ENCODE measurements at regions not wholly inside any gene's neighbourhood (a gene's known extent, or its start where the extent isn't known, plus 50 kb on each side); places are given as distances from the start of the nearest gene placed in this dataset.
"Not testable (repeated sequence)": the region's sequence is repeated elsewhere in the genome, so short reads cannot be mapped to it uniquely, and the experiment has no call there.

- no peaks in the 10 kb centered on the region for H3K79me2 ChIP-seq (ENCODE audit: control insufficient read depth, insufficient read depth, low read length)
- H3K27me3 ChIP-seq (ENCODE audit: control insufficient read depth in 2 of 2, insufficient read depth in 2 of 2, low read length in 2 of 2), result no peaks in the 10 kb centered on the region
- H3K4me1 ChIP-seq (replicated peaks in 1 of 2; ENCODE audit: control insufficient read depth in 2 of 2, insufficient read depth in 2 of 2, low read length in 2 of 2), result no peaks in the 10 kb centered on the region
- no peak for TF ChIP-seq CEBPG (CRISPR knock-in tag; IDR thresholded peaks at IDR 0.05)
- peak; percentile 38 to 79; a peak in 3 of 4 replicates for TF ChIP-seq CEBPG (tag; conservative IDR thresholded peaks at IDR 0.05 in 1 of 2, IDR thresholded peaks at IDR 0.05 in 1 of 2)
- no peak for TF ChIP-seq L3MBTL2 (IDR thresholded peaks at IDR 0.05)
- no peak overlapping the region for H3K4me2 ChIP-seq (ENCODE audit: insufficient read depth, low read length)
- in situ Hi-C loops (cut with MboI) (no loop called here), intact Hi-C loops (cut with micrococcal nuclease) (no loop called here)
- H3K27ac ChIP-seq (ENCODE audit: extremely low read depth, low read depth, low read length), result no peak overlapping the region
- no peaks in the 10 kb centered on the region for H3K9me1 ChIP-seq (ENCODE audit: control insufficient read depth, insufficient read depth, low read length)
- ChIA-PET POLR2A (no interaction called here), CTCF (ENCODE audit: low intra/inter-chr PET ratio) (no interaction called here)
- no peak for FAIRE-seq
- no peak overlapping the region for H3K9ac ChIP-seq (ENCODE audit: insufficient read depth in 1 of 2, low read depth in 2 of 2, low read length in 2 of 2)
- no peaks in the 10 kb centered on the region for H3K9me3 ChIP-seq (replicated peaks; ENCODE audit: control insufficient read depth, insufficient read depth, low read depth, low read length)
- H3K36me3 ChIP-seq (ENCODE audit: control insufficient read depth, insufficient read depth, low read length), result no peaks in the 10 kb centered on the region
- no peak overlapping the region for H2AFZ ChIP-seq (ENCODE audit: low read depth, low read length)
- H3K4me3 ChIP-seq, result no peak overlapping the region
- no peak for ATAC-seq
- no peak for DNase-seq (ENCODE audit: extremely low read depth in 1 of 4, low spot score in 3 of 4)
- H4K20me1 ChIP-seq (replicated peaks; ENCODE audit: control insufficient read depth, insufficient read depth, low read length), result no peaks in the 10 kb centered on the region
- no TSS peak for BruUV-seq (replicated peaks)
- 0% methylated on average over 2 of the region's 2 CpGs for WGBS (ENCODE audit: insufficient coverage, low coverage, missing lambda C conversion rate)
Measured at GRCh38 chr5:3460416-3460815, 135.2 kb upstream of the IRX1 start.

DNA sequence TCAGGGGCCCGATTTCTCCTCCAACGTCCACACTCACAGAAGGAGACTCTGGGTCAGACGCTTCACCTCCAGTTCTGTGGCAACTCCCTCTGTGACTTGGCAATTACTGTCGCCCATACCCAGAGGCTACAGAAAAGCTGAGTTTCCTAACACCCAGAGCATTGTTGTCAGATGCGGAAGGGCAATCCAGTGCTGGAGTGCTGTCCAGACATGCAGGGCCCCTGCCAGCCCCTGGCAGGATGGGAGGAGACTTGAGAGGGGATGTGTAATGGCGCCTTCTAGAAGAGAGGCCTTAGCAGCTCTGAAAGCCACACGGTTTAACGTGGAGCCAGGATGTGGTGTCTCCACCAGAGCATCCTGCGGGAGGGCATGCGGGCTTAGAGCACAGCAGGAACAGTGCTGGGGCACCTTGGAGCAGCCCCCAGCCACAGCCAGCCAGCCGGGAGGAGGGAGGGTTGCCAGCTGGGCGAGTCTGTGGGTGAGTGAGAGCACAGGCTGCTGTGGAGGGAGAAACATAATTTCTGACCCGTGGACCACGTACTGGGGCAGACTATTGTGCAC, 139.4 kb upstream of the IRX1 start:
- H3K27ac ChIP-seq (ENCODE audit: extremely low read depth, low read depth, low read length), result no peak overlapping the region
- no peak overlapping the region for H3K9ac ChIP-seq (ENCODE audit: insufficient read depth in 1 of 2, low read depth in 2 of 2, low read length in 2 of 2)
- H3K4me1 ChIP-seq (replicated peaks in 1 of 2; ENCODE audit: control insufficient read depth in 2 of 2, insufficient read depth in 2 of 2, low read length in 2 of 2), result no peaks in the 10 kb centered on the region
- H3K4me3 ChIP-seq, result no peak overlapping the region
- no peak overlapping the region for H3K4me2 ChIP-seq (ENCODE audit: insufficient read depth, low read length)
- WGBS (ENCODE audit: insufficient coverage, low coverage, missing lambda C conversion rate), result 1% methylated on average over 14 of the region's 14 CpGs
- H3K79me2 ChIP-seq (ENCODE audit: control insufficient read depth, insufficient read depth, low read length), result no peaks in the 10 kb centered on the region
- no peaks in the 10 kb centered on the region for H3K9me3 ChIP-seq (replicated peaks; ENCODE audit: control insufficient read depth, insufficient read depth, low read depth, low read length)
- no peaks in the 10 kb centered on the region for H3K36me3 ChIP-seq (ENCODE audit: control insufficient read depth, insufficient read depth, low read length)
- FAIRE-seq, result no peak
- H2AFZ ChIP-seq (ENCODE audit: low read depth, low read length), result no peak overlapping the region
- no peaks in the 10 kb centered on the region for H3K9me1 ChIP-seq (ENCODE audit: control insufficient read depth, insufficient read depth, low read length)
- no peak for DNase-seq (ENCODE audit: extremely low read depth in 1 of 4, low spot score in 3 of 4)
- no peak for TF ChIP-seq RNF2 (IDR thresholded peaks at IDR 0.05)
- CTCF ChIA-PET (ENCODE audit: low intra/inter-chr PET ratio), result no interaction called here
- peaks cover 0 to 6% of the 10 kb centered on the region in 2 experiments; a peak in 1 of 5 replicates for H3K27me3 ChIP-seq (ENCODE audit: control insufficient read depth in 2 of 2, insufficient read depth in 2 of 2, low read length in 2 of 2)
- no peak for ATAC-seq
- BruUV-seq (replicated peaks), result no TSS peak
- H4K20me1 ChIP-seq (replicated peaks; ENCODE audit: control insufficient read depth, insufficient read depth, low read length), result no peaks in the 10 kb centered on the region
- POLR2A ChIA-PET, result interaction anchor here (0.6 kb wide), 2 partner anchors 73 to 418 kb away, joined by 3 read pairs; no protein-coding TSS in a partner anchor
- intact Hi-C loops (cut with micrococcal nuclease) (no loop called here), in situ Hi-C loops (cut with MboI) (no loop called here)

DNA sequence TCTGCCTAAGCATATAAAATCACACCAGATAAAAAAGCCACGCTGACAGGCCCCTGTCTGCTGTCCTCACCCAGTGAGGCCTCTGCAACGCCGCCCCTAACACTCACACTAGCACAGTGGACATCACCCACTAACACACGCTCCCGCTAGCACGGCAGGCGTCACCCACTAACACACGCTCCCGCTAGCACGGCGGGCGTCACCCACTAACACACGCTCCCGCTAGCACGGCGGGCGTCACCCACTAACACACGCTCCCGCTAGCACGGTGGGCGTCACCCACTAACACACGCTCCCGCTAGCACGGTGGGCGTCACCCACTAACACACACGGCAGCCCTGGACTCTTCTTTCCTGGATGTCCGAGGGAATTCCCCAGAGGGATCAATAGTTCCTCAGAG, 141.6 kb upstream of the IRX1 start:
- H3K4me1 ChIP-seq (replicated peaks in 1 of 2; ENCODE audit: control insufficient read depth in 2 of 2, insufficient read depth in 2 of 2, low read length in 2 of 2); DNase-seq (ENCODE audit: extremely low read depth in 1 of 4, low spot score in 3 of 4); H3K36me3 ChIP-seq (ENCODE audit: control insufficient read depth, insufficient read depth, low read length); ATAC-seq; H3K9me3 ChIP-seq (replicated peaks; ENCODE audit: control insufficient read depth, insufficient read depth, low read depth, low read length); H3K4me2 ChIP-seq (ENCODE audit: insufficient read depth, low read length); H3K9ac ChIP-seq (ENCODE audit: insufficient read depth in 1 of 2, low read depth in 2 of 2, low read length in 2 of 2); in situ Hi-C loops (cut with MboI); H2AFZ ChIP-seq (ENCODE audit: low read depth, low read length); POLR2A ChIA-PET; H3K79me2 ChIP-seq (ENCODE audit: control insufficient read depth, insufficient read depth, low read length); H3K27ac ChIP-seq (ENCODE audit: extremely low read depth, low read depth, low read length); FAIRE-seq; H4K20me1 ChIP-seq (replicated peaks; ENCODE audit: control insufficient read depth, insufficient read depth, low read length); H3K27me3 ChIP-seq (ENCODE audit: control insufficient read depth in 2 of 2, insufficient read depth in 2 of 2, low read length in 2 of 2); H3K9me1 ChIP-seq (ENCODE audit: control insufficient read depth, insufficient read depth, low read length); intact Hi-C loops (cut with micrococcal nuclease); H3K4me3 ChIP-seq; BruUV-seq (replicated peaks); CTCF ChIA-PET (ENCODE audit: low intra/inter-chr PET ratio): not testable (repeated sequence)
- 0% methylated on average over 24 of the region's 27 CpGs for WGBS (ENCODE audit: insufficient coverage, low coverage, missing lambda C conversion rate)
